Caco-2 (cell line): ENCODE measurements at regions not wholly inside any gene's neighbourhood (a gene's known extent, or its start where the extent isn't known, plus 50 kb on each side); places are given as distances from the start of the nearest gene placed in this dataset.

Experiments
- BruUV-seq: library from RNA; stranded (reverse); fragments of 400-500 nt; replicated peaks from 2 replicates; lab custom pipeline; 2021; lab: Mats Ljungman, UMichigan
- CTCF ChIA-PET: fragments of 300-600 bp; sonication (Branson Sonifier 250); formaldehyde crosslinking; loops from one replicate; lab custom pipeline; 2022; ENCODE audit warnings: antibody characterized with exemption; lab: Charles Lee
- POLR2A ChIA-PET: fragments of 300-600 bp; sonication (Branson Sonifier 250); formaldehyde crosslinking; loops from one replicate; lab custom pipeline; 2022; ENCODE audit warnings: antibody characterized with exemption; lab: Charles Lee
- DNase-seq, 2 experiments: peaks; one replicate each; pipeline versions ENCODE4 v3.0.0 to v3.0.0-alpha.2; 2020 to 2022
- H3K27me3 ChIP-seq: replicated peaks from 2 replicates; pipeline ENCODE4 v1.6.0; 2011; ENCODE audit warnings: low read length; ENCODE audit not compliant: control insufficient read depth, insufficient read depth
- H3K36me3 ChIP-seq: 2 replicates; pipeline ENCODE4 v1.5.1; 2011; ENCODE audit warnings: low read length; ENCODE audit not compliant: control insufficient read depth, insufficient read depth
- H3K4me1 ChIP-seq: fragments of 250-450 bp; sonication (Bioruptor Pico); 2 replicates; pipeline ENCODE4 v1.5.1; 2020; ENCODE audit warnings: mild to moderate bottlenecking
- H3K4me3 ChIP-seq: 2 replicates; pipeline ENCODE4 v1.5.1; 2011; ENCODE audit warnings: low read depth, mild to moderate bottlenecking, control low read depth, low read length
- H3K9me3 ChIP-seq: fragments of 250-450 bp; sonication (Bioruptor Pico); 2 replicates; pipeline ENCODE4 v1.5.1; 2020; ENCODE audit warnings: mild to moderate bottlenecking, moderate library complexity
- H3K27ac Mint-ChIP-seq: one replicate; pipeline ENCODE4 v1.8.0; 2022; ENCODE audit warnings: mixed read lengths; ENCODE audit not compliant: unreplicated experiment
- H3K27me3 Mint-ChIP-seq: one replicate; pipeline ENCODE4 v1.8.0; 2022; ENCODE audit warnings: mixed read lengths; ENCODE audit not compliant: insufficient read depth, unreplicated experiment
- H3K36me3 Mint-ChIP-seq: one replicate; pipeline ENCODE4 v1.8.0; 2022; ENCODE audit warnings: mild to moderate bottlenecking, mixed read lengths; ENCODE audit not compliant: insufficient read depth, unreplicated experiment
- H3K4me1 Mint-ChIP-seq: one replicate; pipeline ENCODE4 v1.8.0; 2022; ENCODE audit warnings: low read depth, mixed read lengths; ENCODE audit not compliant: unreplicated experiment
- H3K4me3 Mint-ChIP-seq: one replicate; pipeline ENCODE4 v1.8.0; 2022; ENCODE audit warnings: mild to moderate bottlenecking, moderate library complexity, mixed read lengths; ENCODE audit not compliant: unreplicated experiment
- H3K9me3 Mint-ChIP-seq: one replicate; pipeline ENCODE4 v1.8.0; 2022; ENCODE audit warnings: mixed read lengths; ENCODE audit not compliant: unreplicated experiment
- intact Hi-C: fragments of 100-400 bp; cut with micrococcal nuclease; formaldehyde crosslinking; loops from one replicate; pipeline ENCODE4 v1.10.0; 2022; ENCODE audit not compliant: unreplicated experiment
- TF ChIP-seq, protein P1 (sequence below), 2 experiments: fragments of 200-600 bp in 1 of 2; IDR thresholded peaks; 1 replicate in 1 of 2; 2 replicates in 1 of 2; pipeline versions ENCODE4 v1.5.1 to v1.8.0; 2011 to 2022; ENCODE audit warnings: antibody characterized with exemption in 1 of 2, control low read depth in 1 of 2, inconsistent platforms in 1 of 2, low read depth in 1 of 2, low read length in 1 of 2, mild to moderate bottlenecking in 1 of 2, moderate library complexity in 1 of 2; ENCODE audit not compliant: insufficient read depth in 1 of 2, severe bottlenecking in 1 of 2, unreplicated experiment in 1 of 2

GRCh38 chr5:86864051-86864450 is 246.3 kb downstream of the COX7C start:
- ChIA-PET POLR2A (no interaction called here), CTCF (no interaction called here)
- TF ChIP-seq, protein P1, sequence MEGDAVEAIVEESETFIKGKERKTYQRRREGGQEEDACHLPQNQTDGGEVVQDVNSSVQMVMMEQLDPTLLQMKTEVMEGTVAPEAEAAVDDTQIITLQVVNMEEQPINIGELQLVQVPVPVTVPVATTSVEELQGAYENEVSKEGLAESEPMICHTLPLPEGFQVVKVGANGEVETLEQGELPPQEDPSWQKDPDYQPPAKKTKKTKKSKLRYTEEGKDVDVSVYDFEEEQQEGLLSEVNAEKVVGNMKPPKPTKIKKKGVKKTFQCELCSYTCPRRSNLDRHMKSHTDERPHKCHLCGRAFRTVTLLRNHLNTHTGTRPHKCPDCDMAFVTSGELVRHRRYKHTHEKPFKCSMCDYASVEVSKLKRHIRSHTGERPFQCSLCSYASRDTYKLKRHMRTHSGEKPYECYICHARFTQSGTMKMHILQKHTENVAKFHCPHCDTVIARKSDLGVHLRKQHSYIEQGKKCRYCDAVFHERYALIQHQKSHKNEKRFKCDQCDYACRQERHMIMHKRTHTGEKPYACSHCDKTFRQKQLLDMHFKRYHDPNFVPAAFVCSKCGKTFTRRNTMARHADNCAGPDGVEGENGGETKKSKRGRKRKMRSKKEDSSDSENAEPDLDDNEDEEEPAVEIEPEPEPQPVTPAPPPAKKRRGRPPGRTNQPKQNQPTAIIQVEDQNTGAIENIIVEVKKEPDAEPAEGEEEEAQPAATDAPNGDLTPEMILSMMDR (IDR thresholded peaks at IDR 0.05; ENCODE audit: insufficient read depth in 1 of 2, low read depth in 1 of 2, low read length in 1 of 2, severe bottlenecking in 1 of 2, unreplicated experiment in 1 of 2) = no peak
- Mint-ChIP-seq H3K9me3 (no peaks in the 10 kb centered on the region), H3K4me1 (no peaks in the 10 kb centered on the region), H3K36me3 (no peaks in the 10 kb centered on the region), H3K27ac (no peak overlapping the region), H3K27me3 (peaks cover 9% of the 10 kb centered on the region), H3K4me3 (no peak overlapping the region)
- Histone ChIP-seq H3K27me3 (no peaks in the 10 kb centered on the region), H3K4me1 (no peaks in the 10 kb centered on the region), H3K9me3 (no peaks in the 10 kb centered on the region), H3K36me3 (no peaks in the 10 kb centered on the region), H3K4me3 (no peak overlapping the region)
- BruUV-seq = no TSS peak
- intact Hi-C loops = no loop called here
- DNase-seq = no peak

DNA sequence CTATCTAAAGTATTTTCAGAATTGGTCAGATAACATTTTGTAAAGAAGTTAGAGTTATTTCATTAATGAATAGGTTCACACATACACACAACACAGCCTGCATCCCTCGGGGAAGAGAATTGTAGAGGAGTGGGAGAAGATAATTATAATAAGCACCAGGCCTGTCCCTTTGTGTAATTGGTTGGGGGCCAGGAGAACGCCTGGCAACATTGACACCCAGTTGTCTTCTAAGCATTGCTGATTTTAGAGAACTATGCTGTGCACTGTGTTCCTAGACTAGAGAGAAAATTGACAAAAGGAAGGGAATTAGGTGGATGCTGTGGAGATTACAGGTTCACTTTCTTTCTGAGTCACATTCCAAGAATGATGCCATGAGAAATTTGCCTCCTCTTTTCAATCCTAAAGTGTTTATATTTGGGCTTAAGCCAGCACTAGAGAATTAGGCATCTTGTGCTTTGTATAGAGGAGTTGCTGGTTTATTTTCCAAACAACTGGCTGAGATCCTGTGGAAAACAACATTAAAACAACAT is 247.6 kb downstream of the COX7C start:
- Mint-ChIP-seq H3K9me3 (no peaks in the 10 kb centered on the region), H3K4me1 (no peaks in the 10 kb centered on the region), H3K27me3 (peaks cover 9% of the 10 kb centered on the region), H3K27ac (no peak overlapping the region), H3K36me3 (no peaks in the 10 kb centered on the region), H3K4me3 (no peak overlapping the region)
- DNase-seq = no peak
- TF ChIP-seq, protein P1 (IDR thresholded peaks at IDR 0.05; ENCODE audit: insufficient read depth in 1 of 2, low read depth in 1 of 2, low read length in 1 of 2, severe bottlenecking in 1 of 2, unreplicated experiment in 1 of 2) = no peak
- Histone ChIP-seq H3K9me3 (no peaks in the 10 kb centered on the region), H3K4me1 (no peaks in the 10 kb centered on the region), H3K27me3 (no peaks in the 10 kb centered on the region), H3K4me3 (no peak overlapping the region), H3K36me3 (no peaks in the 10 kb centered on the region)
- ChIA-PET CTCF (no interaction called here), POLR2A (no interaction called here)
- no TSS peak for BruUV-seq
- intact Hi-C loops = no loop called here

DNA sequence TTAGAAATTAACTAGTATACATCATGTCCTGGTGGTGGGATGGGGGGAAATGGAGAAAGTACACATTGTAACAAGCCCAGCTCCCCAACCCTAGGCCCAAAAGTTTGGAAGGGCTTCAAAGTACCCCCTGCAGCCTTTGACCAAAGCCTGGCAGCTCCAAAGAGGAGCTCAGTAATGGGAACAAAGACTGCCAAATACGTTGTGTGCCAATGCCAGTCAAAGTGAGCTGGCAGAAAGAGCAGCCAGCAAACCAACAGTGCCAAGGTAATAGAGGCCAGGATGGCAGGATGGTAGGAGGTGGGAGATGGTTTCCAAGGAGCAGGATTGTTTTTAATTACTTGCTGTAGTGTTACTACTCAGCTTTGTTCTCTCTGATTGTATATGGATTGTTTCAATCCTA is 248.3 kb downstream of the COX7C start:
- H3K27ac Mint-ChIP-seq = no peak overlapping the region
- H3K27me3 Mint-ChIP-seq = peaks cover 9% of the 10 kb centered on the region
- no TSS peak for BruUV-seq
- DNase-seq = no peak
- TF ChIP-seq, protein P1 (IDR thresholded peaks at IDR 0.05; ENCODE audit: insufficient read depth in 1 of 2, low read depth in 1 of 2, low read length in 1 of 2, severe bottlenecking in 1 of 2, unreplicated experiment in 1 of 2) = no peak
- Histone ChIP-seq H3K4me1 (no peaks in the 10 kb centered on the region), H3K36me3 (no peaks in the 10 kb centered on the region), H3K4me3 (no peak overlapping the region), H3K27me3 (no peaks in the 10 kb centered on the region), H3K9me3 (no peaks in the 10 kb centered on the region)
- ChIA-PET POLR2A (no interaction called here), CTCF (no interaction called here)
- intact Hi-C loops = no loop called here
- H3K36me3 Mint-ChIP-seq = no peaks in the 10 kb centered on the region
- H3K4me1 Mint-ChIP-seq = no peaks in the 10 kb centered on the region
- H3K4me3 Mint-ChIP-seq = no peak overlapping the region
- no peaks in the 10 kb centered on the region for H3K9me3 Mint-ChIP-seq
